Lung (tissue), 11 donors: ENCODE measurements at regions not wholly inside any gene's neighbourhood (a gene's known extent, or its start where the extent isn't known, plus 50 kb on each side); places are given as distances from the start of the nearest gene placed in this dataset.

Source experiments
- ATAC-seq: fragments of 200-7000 bp; cut with Tn5 transposase; one replicate; pipeline ENCODE4 v1.9.1; 2020; ENCODE audit warnings: moderate number of reproducible peaks; ENCODE audit not compliant: insufficient read depth, low FRiP score
- DNase-seq, 3 donors: peaks; one replicate each; pipeline ENCODE4 v3.0.0-alpha.2; 2013 to 2017
- H3K27ac ChIP-seq, 2 donors: one replicate each; pipeline ENCODE4 v1.5.1; 2013; ENCODE audit warnings: mild to moderate bottlenecking in 2 of 2, moderate library complexity in 2 of 2, control low read depth in 1 of 2, inconsistent platforms in 1 of 2, low read depth in 1 of 2, low read length in 1 of 2
- H3K27me3 ChIP-seq, 3 donors: one replicate each; pipeline ENCODE4 v1.5.1; 2013; ENCODE audit warnings: low read length in 2 of 3; ENCODE audit not compliant: control insufficient read depth in 3 of 3, insufficient read depth in 3 of 3
- H3K36me3 ChIP-seq, 4 donors: one replicate each; pipeline ENCODE4 v1.5.1; 2013; ENCODE audit warnings: low read length in 4 of 4, mild to moderate bottlenecking in 1 of 4, moderate library complexity in 1 of 4; ENCODE audit not compliant: control insufficient read depth in 4 of 4, insufficient read depth in 4 of 4
- H3K4me1 ChIP-seq, 5 donors: one replicate each; pipeline ENCODE4 v1.5.1; 2013; ENCODE audit warnings: low read length in 5 of 5, mild to moderate bottlenecking in 2 of 5, moderate library complexity in 1 of 5; ENCODE audit not compliant: control insufficient read depth in 5 of 5, insufficient read depth in 5 of 5
- H3K4me3 ChIP-seq: one replicate; pipeline ENCODE4 v1.5.1; 2013; ENCODE audit warnings: mild to moderate bottlenecking, control low read depth, moderate library complexity
- H3K9ac ChIP-seq, 2 donors: one replicate each; pipeline ENCODE4 v1.5.1; 2013; ENCODE audit warnings: low read length in 2 of 2, control low read depth in 1 of 2; ENCODE audit not compliant: insufficient read depth in 1 of 2
- H3K9me3 ChIP-seq, 4 donors: one replicate each; pipeline ENCODE4 v1.5.1; 2013; ENCODE audit warnings: low read length in 3 of 4, mild to moderate bottlenecking in 1 of 4, moderate library complexity in 1 of 4; ENCODE audit not compliant: control insufficient read depth in 4 of 4, insufficient read depth in 3 of 4
- WGBS, 2 donors: extraction: QIAGEN DNeasy Blood & Tissue Kit; methylation state at CpG; one replicate each; pipeline ENCODE4 v1.1.7; 2013; 5-methylcytosine and 5-hydroxymethylcytosine counted together
- TF ChIP-seq, protein P1 (sequence below): IDR thresholded peaks from 2 replicates; pipeline ENCODE4 v1.5.1; 2012; ENCODE audit warnings: mild to moderate bottlenecking; ENCODE audit errors: control extremely low read depth, extremely low read depth
- donor health status: control.
- donor health status: control.
- donor health status: Bipolar disorder and iron deficiency.
- donor health status: healthy.
- donor health status: DM: yes; HTN: yes; CAD: no.

- ATAC-seq = no peak
- TF ChIP-seq, protein P1, sequence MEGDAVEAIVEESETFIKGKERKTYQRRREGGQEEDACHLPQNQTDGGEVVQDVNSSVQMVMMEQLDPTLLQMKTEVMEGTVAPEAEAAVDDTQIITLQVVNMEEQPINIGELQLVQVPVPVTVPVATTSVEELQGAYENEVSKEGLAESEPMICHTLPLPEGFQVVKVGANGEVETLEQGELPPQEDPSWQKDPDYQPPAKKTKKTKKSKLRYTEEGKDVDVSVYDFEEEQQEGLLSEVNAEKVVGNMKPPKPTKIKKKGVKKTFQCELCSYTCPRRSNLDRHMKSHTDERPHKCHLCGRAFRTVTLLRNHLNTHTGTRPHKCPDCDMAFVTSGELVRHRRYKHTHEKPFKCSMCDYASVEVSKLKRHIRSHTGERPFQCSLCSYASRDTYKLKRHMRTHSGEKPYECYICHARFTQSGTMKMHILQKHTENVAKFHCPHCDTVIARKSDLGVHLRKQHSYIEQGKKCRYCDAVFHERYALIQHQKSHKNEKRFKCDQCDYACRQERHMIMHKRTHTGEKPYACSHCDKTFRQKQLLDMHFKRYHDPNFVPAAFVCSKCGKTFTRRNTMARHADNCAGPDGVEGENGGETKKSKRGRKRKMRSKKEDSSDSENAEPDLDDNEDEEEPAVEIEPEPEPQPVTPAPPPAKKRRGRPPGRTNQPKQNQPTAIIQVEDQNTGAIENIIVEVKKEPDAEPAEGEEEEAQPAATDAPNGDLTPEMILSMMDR = no peak
- Histone ChIP-seq H3K27ac (no peak overlapping the region), H3K4me1 (no peaks in the 10 kb centered on the region), H3K36me3 (no peaks in the 10 kb centered on the region), H3K4me3 (no peak overlapping the region), H3K27me3 (no peaks in the 10 kb centered on the region), H3K9ac (no peak overlapping the region), H3K9me3 (no peaks in the 10 kb centered on the region)
- no peak for DNase-seq
Measured at GRCh38 chr4:89614155-89614554, 222.8 kb downstream of the SNCA start.

- H3K4me3 ChIP-seq = no peak overlapping the region
- H3K9ac ChIP-seq = no peak overlapping the region
- H3K4me1 ChIP-seq = no peaks in the 10 kb centered on the region
- no peaks in the 10 kb centered on the region for H3K9me3 ChIP-seq
- H3K27me3 ChIP-seq = no peaks in the 10 kb centered on the region
- WGBS, 2 donors = 91 to 94% methylated on average over 4 of the region's 4 CpGs
- H3K27ac ChIP-seq = no peak overlapping the region
- TF ChIP-seq, protein P1 = no peak
- H3K36me3 ChIP-seq = no peaks in the 10 kb centered on the region
- ATAC-seq = no peak
- DNase-seq = no peak
Measured at GRCh38 chr4:89610236-89610635, 226.7 kb downstream of the SNCA start.

DNA sequence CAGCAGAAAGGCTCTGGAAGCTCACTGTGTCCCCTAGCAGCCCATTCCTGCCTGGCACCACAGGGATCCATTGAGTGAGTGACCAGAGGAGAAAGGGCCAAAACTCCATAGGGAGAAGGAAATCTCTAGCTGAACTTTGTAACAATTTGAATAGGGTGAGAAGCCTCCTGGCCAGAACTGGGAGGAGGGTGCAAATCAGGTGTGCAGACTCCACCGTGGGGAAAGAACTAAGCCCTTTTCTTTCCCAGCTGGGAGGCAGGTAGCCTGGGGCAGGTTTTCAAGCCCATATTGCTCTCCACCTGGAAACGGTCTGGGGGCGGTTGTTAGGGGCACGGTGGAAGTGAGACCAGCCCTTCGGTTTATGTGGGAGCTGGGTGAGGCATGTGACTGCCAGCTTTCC is 227.2 kb downstream of the SNCA start:
- Histone ChIP-seq H3K27me3 (no peaks in the 10 kb centered on the region), H3K9me3 (no peaks in the 10 kb centered on the region), H3K27ac (no peak overlapping the region), H3K4me1 (no peaks in the 10 kb centered on the region), H3K9ac (no peak overlapping the region), H3K36me3 (no peaks in the 10 kb centered on the region), H3K4me3 (no peak overlapping the region)
- DNase-seq (no peak), ATAC-seq (no peak)
- WGBS, 2 donors = 72 to 76% methylated on average over 5 of the region's 5 CpGs
- TF ChIP-seq, protein P1 = no peak

- no peaks in the 10 kb centered on the region for H3K9me3 ChIP-seq
- no peaks in the 10 kb centered on the region for H3K36me3 ChIP-seq
- no peak for ATAC-seq
- no peaks in the 10 kb centered on the region for H3K4me1 ChIP-seq
- no peaks in the 10 kb centered on the region for H3K27me3 ChIP-seq
- no peak overlapping the region for H3K9ac ChIP-seq
- no peak overlapping the region for H3K4me3 ChIP-seq
- no peak overlapping the region for H3K27ac ChIP-seq
- 98 to 99% methylated on average over 6 of the region's 6 CpGs for WGBS, 2 donors
- no peak for DNase-seq
- TF ChIP-seq, protein P1 = no peak
Measured at GRCh38 chr4:89604951-89605350, 232.0 kb downstream of the SNCA start.
